GM21786 (cell line): ENCODE measurements at regions not wholly inside any gene's neighbourhood (a gene's known extent, or its start where the extent isn't known, plus 50 kb on each side); places are given as distances from the start of the nearest gene placed in this dataset.

Experiments used
- ATAC-seq: cut with Tn5 transposase; IDR thresholded peaks from one replicate; pipeline ENCODE4 v1.9.1; 2021; ENCODE audit not compliant: unreplicated experiment

DNA sequence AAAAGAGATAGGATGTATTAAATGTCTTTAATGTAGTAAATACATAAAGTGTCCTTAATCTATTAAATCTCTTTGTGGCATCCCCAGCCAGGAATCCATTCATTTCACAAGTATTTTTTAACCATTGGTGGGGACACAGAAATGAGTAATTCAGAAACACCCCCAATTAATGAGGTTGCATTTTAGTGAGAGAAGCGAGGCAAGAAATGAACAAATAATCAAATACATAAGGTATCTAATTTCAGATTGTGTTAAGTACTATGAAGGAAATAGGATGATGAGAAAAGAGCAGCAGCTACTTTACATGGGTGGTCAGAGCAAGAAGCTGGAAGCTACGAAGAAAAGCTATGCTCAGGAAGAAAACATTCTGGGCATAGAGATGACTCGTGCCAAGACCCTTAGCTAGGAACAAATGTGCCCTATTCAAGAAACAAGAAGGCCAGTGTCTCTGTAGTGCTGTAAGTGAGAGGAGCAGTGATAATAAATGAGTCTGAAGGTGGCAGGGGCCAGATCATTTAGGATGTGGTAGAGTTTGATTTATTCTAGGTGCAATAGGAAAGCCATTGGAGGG is 60.5 kb upstream of the IGF1 start:
- ATAC-seq, result no peak

DNA sequence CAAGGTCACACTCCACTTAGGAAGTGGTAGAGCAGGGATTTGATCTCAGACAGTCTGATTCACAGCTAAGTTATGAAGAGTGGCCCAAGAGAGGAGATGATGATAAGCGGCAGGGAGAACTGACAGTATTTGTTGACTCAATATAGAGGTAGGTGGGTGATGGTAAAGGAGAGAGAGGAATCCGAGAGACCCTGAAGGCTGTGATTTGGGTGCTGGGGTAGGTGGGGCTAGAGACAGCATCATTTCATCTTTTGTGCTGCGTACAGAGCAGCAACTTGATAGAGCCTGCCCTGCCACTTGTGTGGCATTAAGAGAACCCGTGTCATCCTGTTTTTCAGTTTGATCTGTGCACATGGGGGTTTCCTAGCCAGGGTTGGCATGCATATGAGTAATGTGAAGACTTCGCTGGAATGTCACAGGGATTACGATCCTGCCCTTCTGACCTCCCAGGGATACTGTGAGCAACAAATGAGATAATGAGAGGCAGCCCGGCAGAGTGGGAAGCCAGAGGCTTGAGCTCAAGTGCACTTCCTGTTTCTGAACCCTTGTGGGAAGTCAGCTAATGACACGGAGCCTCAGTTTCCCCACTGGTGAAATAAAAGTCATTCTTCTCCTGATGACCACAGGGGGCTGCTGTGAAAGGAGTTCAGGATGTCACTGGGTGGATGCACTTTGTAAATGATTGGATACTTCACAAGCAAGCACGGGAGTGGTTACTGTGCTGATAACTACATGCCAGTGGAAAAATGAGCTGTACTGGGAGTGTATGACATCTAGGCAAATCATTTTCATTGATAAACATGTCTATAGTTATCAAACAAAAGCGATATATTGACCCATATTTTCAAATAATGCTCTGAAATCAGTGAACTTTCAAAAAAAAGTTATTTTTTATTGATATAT is 59.5 kb upstream of the IGF1 start:
- no peak for ATAC-seq

DNA sequence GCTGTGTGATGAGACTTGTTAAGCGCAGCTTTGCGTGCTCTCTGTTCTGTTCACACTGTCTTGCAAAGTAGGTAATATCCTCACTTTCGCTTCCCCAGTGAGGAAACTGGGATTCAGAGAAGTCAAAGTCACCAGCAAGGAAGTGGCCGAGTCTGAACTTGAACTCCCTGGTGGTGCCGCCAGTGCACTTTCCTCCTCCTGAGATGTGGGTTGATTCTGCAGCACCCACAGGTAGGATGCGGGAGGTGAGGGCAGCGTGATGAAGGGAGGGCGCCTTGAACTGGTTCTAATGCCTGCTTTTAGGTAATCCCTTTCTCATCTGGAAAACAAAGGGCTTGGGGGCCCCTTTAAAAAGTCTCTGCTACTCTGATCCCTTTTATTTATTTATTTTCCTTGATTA is 54.9 kb upstream of the IGF1 start:
- ATAC-seq, result no peak

- ATAC-seq, result no peak
Measured at GRCh38 chr12:102534899-102535298, 54.5 kb upstream of the IGF1 start.

DNA sequence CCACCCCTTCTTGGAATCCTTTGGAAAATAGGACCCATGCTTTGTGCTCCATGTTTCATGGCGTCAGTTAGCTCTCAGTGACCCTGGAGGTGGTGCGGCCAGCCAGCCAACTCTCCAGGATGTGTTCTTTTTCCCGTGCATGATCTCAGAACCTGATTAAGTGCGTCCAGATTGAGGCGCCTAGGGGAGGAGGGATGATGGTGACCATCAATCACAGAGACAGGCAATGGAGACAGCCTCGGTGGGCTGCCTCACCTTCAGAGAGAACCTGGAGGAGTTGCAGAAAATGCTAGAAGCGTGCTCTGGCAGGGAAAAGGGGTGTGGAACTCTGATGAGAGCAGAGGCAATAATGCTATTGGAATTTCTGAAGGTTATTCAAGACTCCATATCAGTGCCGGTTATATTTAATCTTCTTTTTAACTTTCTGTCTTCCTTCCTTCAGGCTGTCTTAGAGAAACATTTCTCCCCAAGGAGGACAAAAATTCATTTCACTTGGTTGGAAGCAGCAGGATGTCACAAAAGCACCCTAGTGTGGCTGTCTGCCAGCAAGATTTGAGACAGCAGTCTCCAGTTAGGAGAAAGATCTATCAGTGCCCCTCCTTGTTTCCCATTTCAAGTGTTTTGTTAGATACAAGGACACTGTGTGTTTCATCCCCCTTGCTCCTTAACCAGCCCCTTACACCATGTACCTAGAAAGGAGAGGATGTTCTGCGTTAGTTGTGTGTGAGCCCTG is 53.3 kb upstream of the IGF1 start:
- ATAC-seq, result no peak
